ENCODE measurements at regions not wholly inside any gene's neighbourhood (a gene's known extent, or its start where the extent isn't known, plus 50 kb on each side); places are given as distances from the start of the nearest gene placed in this dataset.

DNA sequence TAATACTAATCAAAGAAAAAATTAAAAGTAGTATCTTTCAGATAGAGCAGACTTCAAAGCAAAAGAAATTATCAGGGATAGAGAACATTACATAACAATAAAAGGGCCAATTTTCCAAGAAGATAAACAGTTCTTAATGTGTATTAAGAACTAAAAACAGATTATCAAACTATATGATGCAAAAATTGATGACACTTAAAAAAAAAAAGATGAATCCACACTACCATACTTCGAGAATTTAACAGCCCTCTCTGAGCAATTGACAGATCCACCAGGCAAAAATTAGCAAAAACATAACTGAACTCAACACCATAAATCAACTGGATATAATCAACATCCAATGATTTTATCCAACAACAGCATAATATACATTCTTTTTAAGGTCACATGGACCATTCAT is 686.5 kb downstream of the LRFN5 start:
- DNase-seq (ENCODE audit: low read depth), result no peak
- TF ChIP-seq, protein P1, sequence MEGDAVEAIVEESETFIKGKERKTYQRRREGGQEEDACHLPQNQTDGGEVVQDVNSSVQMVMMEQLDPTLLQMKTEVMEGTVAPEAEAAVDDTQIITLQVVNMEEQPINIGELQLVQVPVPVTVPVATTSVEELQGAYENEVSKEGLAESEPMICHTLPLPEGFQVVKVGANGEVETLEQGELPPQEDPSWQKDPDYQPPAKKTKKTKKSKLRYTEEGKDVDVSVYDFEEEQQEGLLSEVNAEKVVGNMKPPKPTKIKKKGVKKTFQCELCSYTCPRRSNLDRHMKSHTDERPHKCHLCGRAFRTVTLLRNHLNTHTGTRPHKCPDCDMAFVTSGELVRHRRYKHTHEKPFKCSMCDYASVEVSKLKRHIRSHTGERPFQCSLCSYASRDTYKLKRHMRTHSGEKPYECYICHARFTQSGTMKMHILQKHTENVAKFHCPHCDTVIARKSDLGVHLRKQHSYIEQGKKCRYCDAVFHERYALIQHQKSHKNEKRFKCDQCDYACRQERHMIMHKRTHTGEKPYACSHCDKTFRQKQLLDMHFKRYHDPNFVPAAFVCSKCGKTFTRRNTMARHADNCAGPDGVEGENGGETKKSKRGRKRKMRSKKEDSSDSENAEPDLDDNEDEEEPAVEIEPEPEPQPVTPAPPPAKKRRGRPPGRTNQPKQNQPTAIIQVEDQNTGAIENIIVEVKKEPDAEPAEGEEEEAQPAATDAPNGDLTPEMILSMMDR (conservative IDR thresholded peaks at IDR 0.05; ENCODE audit: low read depth, low read length), result no peak
- H3K4me3 ChIP-seq (ENCODE audit: low read depth, low read length), result no peak overlapping the region

DNA sequence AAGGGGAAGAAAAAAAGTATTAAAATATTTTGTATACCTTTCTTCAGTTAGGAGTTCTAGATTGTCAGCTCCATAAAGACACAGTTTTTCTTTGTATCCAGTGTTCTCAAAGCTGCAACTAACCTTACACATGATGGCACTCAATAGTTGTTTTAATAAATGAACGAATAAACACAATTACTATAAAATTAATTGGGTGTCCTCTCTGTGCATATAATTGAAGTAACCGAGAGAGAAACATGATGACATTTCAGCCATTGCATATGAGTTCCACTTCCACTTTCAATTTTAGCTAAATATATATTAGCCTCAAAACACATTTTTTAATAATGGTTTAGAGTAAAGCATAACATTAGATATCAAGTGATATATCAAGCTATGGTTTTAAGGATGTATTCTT is 671.2 kb downstream of the LRFN5 start:
- no peak for DNase-seq (ENCODE audit: low read depth)
- no peak overlapping the region for H3K4me3 ChIP-seq (ENCODE audit: low read depth, low read length)
- TF ChIP-seq, protein P1 (conservative IDR thresholded peaks at IDR 0.05; ENCODE audit: low read depth, low read length), result no peak

DNA sequence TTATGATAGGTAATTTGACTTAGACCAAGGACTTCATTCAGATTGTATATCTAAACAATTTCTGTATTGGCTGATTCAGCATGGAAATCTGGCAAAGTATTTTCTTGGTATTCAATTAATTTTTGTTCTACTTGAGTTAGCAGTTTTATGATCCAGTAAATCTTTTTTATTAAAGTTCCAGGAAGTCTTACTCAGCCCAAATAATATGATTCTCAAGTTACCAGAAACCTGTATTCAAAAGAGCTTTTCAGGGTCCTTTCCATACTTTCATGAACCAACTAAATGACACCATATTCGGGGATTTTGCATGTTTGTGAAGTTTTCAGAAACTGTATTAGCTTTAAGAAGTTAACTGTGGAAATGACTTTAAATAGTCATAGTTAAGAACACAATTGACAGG is 662.6 kb downstream of the LRFN5 start:
- no peak overlapping the region for H3K4me3 ChIP-seq (ENCODE audit: low read depth, low read length)
- no peak for DNase-seq (ENCODE audit: low read depth)
- TF ChIP-seq, protein P1 (conservative IDR thresholded peaks at IDR 0.05; ENCODE audit: low read depth, low read length), result no peak

DNA sequence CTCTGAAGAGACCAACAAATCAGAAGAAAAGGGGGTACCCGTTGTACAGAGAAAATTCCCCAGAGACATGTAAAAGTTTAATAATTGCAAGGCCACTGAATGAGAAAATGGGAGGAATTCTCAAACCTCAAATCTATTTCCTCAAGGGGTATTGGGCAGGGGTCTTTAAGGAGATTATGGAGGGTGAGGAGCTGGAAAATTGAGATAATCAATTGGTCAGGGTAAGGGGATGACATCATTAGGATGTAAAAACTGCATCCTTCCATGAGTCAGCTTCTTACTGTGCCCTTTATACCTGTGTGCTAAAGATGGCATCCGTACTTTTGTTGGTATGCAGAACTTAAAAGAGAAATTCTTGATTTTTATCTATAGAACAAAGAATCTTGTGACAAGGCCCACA is 641.5 kb downstream of the LRFN5 start:
- H3K4me3 ChIP-seq (ENCODE audit: low read depth, low read length), result no peak overlapping the region
- no peak for DNase-seq (ENCODE audit: low read depth)
- TF ChIP-seq, protein P1 (conservative IDR thresholded peaks at IDR 0.05; ENCODE audit: low read depth, low read length), result no peak

DNA sequence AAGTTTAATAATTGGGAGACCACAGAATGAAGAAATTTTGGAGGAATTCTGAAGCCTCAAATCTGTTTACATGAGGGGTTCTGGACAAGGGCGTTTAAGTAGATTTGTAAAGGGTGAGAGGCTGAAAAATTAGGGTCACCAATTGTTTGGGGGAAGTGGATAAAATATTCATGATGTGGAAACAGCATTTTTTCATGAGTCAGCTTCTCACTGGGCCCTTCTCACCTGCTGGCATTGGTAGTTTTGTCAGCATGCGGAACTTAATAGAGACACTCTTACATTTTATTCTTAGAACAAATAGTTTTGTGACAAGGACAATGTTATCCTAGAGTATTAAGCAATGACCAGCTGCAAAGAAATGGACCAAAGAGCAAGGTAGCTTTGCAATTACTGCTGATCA is 634.4 kb downstream of the LRFN5 start:
- H3K4me3 ChIP-seq (ENCODE audit: low read depth, low read length), result no peak overlapping the region
- TF ChIP-seq, protein P1 (conservative IDR thresholded peaks at IDR 0.05; ENCODE audit: low read depth, low read length), result no peak
- DNase-seq (ENCODE audit: low read depth), result no peak

DNA sequence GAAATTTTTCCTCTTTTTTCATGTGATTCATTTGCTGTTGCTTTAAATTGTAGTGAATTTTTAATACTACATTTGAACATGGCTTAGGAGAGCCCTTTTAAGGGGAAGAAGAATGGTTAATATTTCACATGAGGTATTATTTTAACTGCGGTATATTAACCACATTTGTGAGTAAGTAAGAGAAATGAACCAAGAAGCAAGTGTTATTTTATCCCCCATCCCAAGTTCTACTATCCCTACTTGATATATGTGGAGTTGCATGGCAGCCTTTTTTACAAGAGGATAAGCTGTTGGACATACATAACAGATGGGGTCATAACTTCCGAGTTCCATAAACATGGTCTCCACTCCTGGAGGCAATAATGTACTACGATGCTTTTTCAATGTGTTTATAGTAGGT is 623.3 kb downstream of the LRFN5 start:
- no peak overlapping the region for H3K4me3 ChIP-seq (ENCODE audit: low read depth, low read length)
- no peak for DNase-seq (ENCODE audit: low read depth)
- TF ChIP-seq, protein P1 (conservative IDR thresholded peaks at IDR 0.05; ENCODE audit: low read depth, low read length), result no peak

DNA sequence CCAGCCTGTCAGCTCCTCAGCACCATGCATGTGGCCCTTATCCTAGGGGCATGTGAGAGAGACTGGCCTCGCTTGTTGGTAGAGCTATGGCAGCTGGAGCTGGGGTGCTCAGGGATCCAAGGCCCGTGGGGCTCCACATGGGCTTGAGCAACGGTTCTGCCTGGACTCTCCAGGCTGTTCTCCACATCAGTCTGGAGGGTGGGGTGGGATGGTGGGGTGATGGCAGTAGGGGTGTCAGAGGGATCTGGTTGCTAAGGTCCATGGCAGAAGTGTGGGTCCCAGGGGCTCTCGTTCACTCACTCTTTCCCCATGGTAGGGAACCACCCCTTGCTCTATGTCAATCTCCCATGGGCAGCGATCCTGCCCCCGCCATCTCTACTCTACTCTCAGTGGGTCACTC is 622.6 kb downstream of the LRFN5 start:
- no peak for DNase-seq (ENCODE audit: low read depth)
- TF ChIP-seq, protein P1 (conservative IDR thresholded peaks at IDR 0.05; ENCODE audit: low read depth, low read length), result no peak
- H3K4me3 ChIP-seq (ENCODE audit: low read depth, low read length), result no peak overlapping the region

Measured in choroid plexus epithelial cell (primary cell).